H9 (cell line): ENCODE measurements at regions not wholly inside any gene's neighbourhood (a gene's known extent, or its start where the extent isn't known, plus 50 kb on each side); places are given as distances from the start of the nearest gene placed in this dataset.

Experiments used
- DNase-seq: peaks from one replicate; pipeline ENCODE4 v3.0.0-alpha.2; 2017
- H2AFZ ChIP-seq: one replicate; pipeline ENCODE4 v1.6.1; 2013; ENCODE audit warnings: mild to moderate bottlenecking, low read length, control low read depth, moderate library complexity
- H2AK5ac ChIP-seq: 2 replicates; pipeline ENCODE4 v1.6.1; 2013; ENCODE audit warnings: low read length, control low read depth, mixed read lengths; ENCODE audit not compliant: insufficient read length
- H2BK120ac ChIP-seq: one replicate; pipeline ENCODE4 v1.6.1; 2013; ENCODE audit warnings: low read depth, mild to moderate bottlenecking, low read length, control low read depth, inconsistent platforms; ENCODE audit not compliant: poor library complexity, severe bottlenecking
- H2BK12ac ChIP-seq: 2 replicates; pipeline ENCODE4 v1.6.1; 2013; ENCODE audit warnings: low read length, control low read depth, mixed read lengths, low read depth; ENCODE audit not compliant: insufficient read length
- H2BK15ac ChIP-seq: 2 replicates; pipeline ENCODE4 v1.6.1; 2013; ENCODE audit warnings: low read depth, low read length, control low read depth
- H2BK20ac ChIP-seq: one replicate; pipeline ENCODE4 v1.6.1; 2013; ENCODE audit warnings: low read depth, mild to moderate bottlenecking, low read length, control low read depth, inconsistent platforms; ENCODE audit not compliant: poor library complexity, severe bottlenecking
- H2BK5ac ChIP-seq: 2 replicates; pipeline ENCODE4 v1.6.1; 2013; ENCODE audit warnings: low read length, control low read depth, mixed read lengths; ENCODE audit not compliant: insufficient read length
- H3K14ac ChIP-seq: 2 replicates; pipeline ENCODE4 v1.6.1; 2013; ENCODE audit warnings: low read length, control low read depth; ENCODE audit not compliant: insufficient read depth
- H3K18ac ChIP-seq: 2 replicates; pipeline ENCODE4 v1.6.1; 2013; ENCODE audit warnings: low read depth, mild to moderate bottlenecking, mixed read lengths, low read length, control low read depth; ENCODE audit not compliant: insufficient read length
- H3K23ac ChIP-seq: 2 replicates; pipeline ENCODE4 v1.6.1; 2013; ENCODE audit warnings: low read length, control low read depth, mixed read lengths, low read depth; ENCODE audit not compliant: insufficient read length
- H3K23me2 ChIP-seq: 2 replicates; pipeline ENCODE4 v1.6.1; 2013; ENCODE audit warnings: low read depth, mild to moderate bottlenecking, mixed read lengths, low read length, control low read depth; ENCODE audit not compliant: insufficient read length, poor library complexity, severe bottlenecking
- H3K27ac ChIP-seq: 2 replicates; pipeline ENCODE4 v1.5.1; 2013; ENCODE audit warnings: low read length, control low read depth, mixed read lengths, low read depth; ENCODE audit not compliant: insufficient read length
- H3K27me3 ChIP-seq: 2 replicates; pipeline ENCODE4 v1.6.1; 2013; ENCODE audit warnings: low read length, control low read depth, inconsistent platforms; ENCODE audit not compliant: insufficient read depth
- H3K4ac ChIP-seq: 2 replicates; pipeline ENCODE4 v1.6.1; 2013; ENCODE audit warnings: low read depth, mild to moderate bottlenecking, control low read depth, inconsistent platforms, low read length, moderate library complexity
- H3K4me1 ChIP-seq: 2 replicates; pipeline ENCODE4 v1.6.1; 2013; ENCODE audit warnings: low read length, control low read depth, inconsistent platforms; ENCODE audit not compliant: insufficient read depth
- H3K4me2 ChIP-seq: 2 replicates; pipeline ENCODE4 v1.6.1; 2013; ENCODE audit warnings: low read length, control low read depth, mixed read lengths; ENCODE audit not compliant: insufficient read length, insufficient read depth
- H3K56ac ChIP-seq: 2 replicates; pipeline ENCODE4 v1.6.1; 2013; ENCODE audit warnings: low read depth, mild to moderate bottlenecking, mixed read lengths, low read length, control low read depth; ENCODE audit not compliant: insufficient read length
- H3K79me1 ChIP-seq: 2 replicates; pipeline ENCODE4 v1.6.1; 2013; ENCODE audit warnings: low read depth, mild to moderate bottlenecking, moderate library complexity, low read length, control low read depth, inconsistent platforms; ENCODE audit not compliant: insufficient read depth, poor library complexity, severe bottlenecking
- H3K79me2 ChIP-seq: 2 replicates; pipeline ENCODE4 v1.6.1; 2013; ENCODE audit warnings: low read length, control low read depth, inconsistent platforms; ENCODE audit not compliant: insufficient read depth
- H3K9ac ChIP-seq: 2 replicates; pipeline ENCODE4 v1.6.1; 2013; ENCODE audit warnings: low read length, control low read depth, mixed read lengths; ENCODE audit not compliant: insufficient read length; ENCODE audit errors: extremely low read depth
- H3K9me3 ChIP-seq: one replicate; pipeline ENCODE4 v1.6.1; 2013; ENCODE audit warnings: low read depth, low read length, inconsistent platforms; ENCODE audit not compliant: control insufficient read depth
- H3T11ph ChIP-seq: one replicate; pipeline ENCODE4 v1.6.1; 2013; ENCODE audit warnings: mild to moderate bottlenecking, low read length, control low read depth, inconsistent platforms
- H4K20me1 ChIP-seq: one replicate; pipeline ENCODE4 v1.6.1; 2013; ENCODE audit not compliant: control insufficient read depth, insufficient read length, insufficient read depth
- H4K5ac ChIP-seq: 2 replicates; pipeline ENCODE4 v1.6.1; 2013; ENCODE audit warnings: low read depth, mild to moderate bottlenecking, mixed read lengths, low read length, control low read depth; ENCODE audit not compliant: insufficient read length
- H4K8ac ChIP-seq: replicated peaks from 2 replicates; pipeline ENCODE4 v1.6.1; 2013; ENCODE audit warnings: low read length, control low read depth, mixed read lengths, low read depth; ENCODE audit not compliant: insufficient read length
- H4K91ac ChIP-seq: 2 replicates; pipeline ENCODE4 v1.6.1; 2013; ENCODE audit warnings: low read depth, mild to moderate bottlenecking, moderate library complexity, mixed read lengths, low read length, control low read depth; ENCODE audit not compliant: insufficient read length
- H3K27ac Mint-ChIP-seq, 3 experiments: 2 replicates in 2 of 3; 3 replicates in 1 of 3; pipeline ENCODE4 v1.8.0; 2020 to 2021; ENCODE audit warnings: mixed read lengths in 3 of 3, mild to moderate bottlenecking in 1 of 3, moderate library complexity in 1 of 3
- H3K27me3 Mint-ChIP-seq: 2 replicates; pipeline ENCODE4 v1.8.0; 2021; ENCODE audit warnings: low read depth, mild to moderate bottlenecking, moderate library complexity, mixed read lengths
- H3K36me3 Mint-ChIP-seq, 3 experiments: 2 replicates in 2 of 3; 3 replicates in 1 of 3; pipeline ENCODE4 v1.8.0; 2020 to 2021; ENCODE audit warnings: low read depth in 3 of 3, mixed read lengths in 3 of 3; ENCODE audit not compliant: insufficient read depth in 1 of 3
- H3K4me1 Mint-ChIP-seq, 2 experiments: 2 replicates each; pipeline ENCODE4 v1.8.0; 2020; ENCODE audit warnings: mixed read lengths in 2 of 2
- H3K4me3 Mint-ChIP-seq, 2 experiments: 2 replicates in 1 of 2; 3 replicates in 1 of 2; pipeline ENCODE4 v1.8.0; 2020 to 2021; ENCODE audit warnings: mild to moderate bottlenecking in 2 of 2, mixed read lengths in 2 of 2, moderate library complexity in 1 of 2
- H3K9me3 Mint-ChIP-seq, 2 experiments: 2 replicates in 1 of 2; 3 replicates in 1 of 2; pipeline ENCODE4 v1.8.0; 2020; ENCODE audit warnings: mild to moderate bottlenecking in 2 of 2, mixed read lengths in 2 of 2, moderate library complexity in 1 of 2
- CTCF ChIP-seq: fragments of 200-600 bp; sonication (generic); conservative IDR thresholded peaks from 3 replicates; pipeline ENCODE4 v1.8.0; 2021; ENCODE audit warnings: antibody characterized with exemption, mild to moderate bottlenecking
- WGBS: extraction: QIAGEN DNeasy Blood & Tissue Kit; methylation state at CpG from one replicate; pipeline ENCODE4 v1.1.7; 2013; ENCODE audit warnings: missing lambda C conversion rate, low lambda C conversion rate, mixed read lengths; ENCODE audit not compliant: insufficient read length; ENCODE audit errors: extremely low coverage; 5-methylcytosine and 5-hydroxymethylcytosine counted together

DNA sequence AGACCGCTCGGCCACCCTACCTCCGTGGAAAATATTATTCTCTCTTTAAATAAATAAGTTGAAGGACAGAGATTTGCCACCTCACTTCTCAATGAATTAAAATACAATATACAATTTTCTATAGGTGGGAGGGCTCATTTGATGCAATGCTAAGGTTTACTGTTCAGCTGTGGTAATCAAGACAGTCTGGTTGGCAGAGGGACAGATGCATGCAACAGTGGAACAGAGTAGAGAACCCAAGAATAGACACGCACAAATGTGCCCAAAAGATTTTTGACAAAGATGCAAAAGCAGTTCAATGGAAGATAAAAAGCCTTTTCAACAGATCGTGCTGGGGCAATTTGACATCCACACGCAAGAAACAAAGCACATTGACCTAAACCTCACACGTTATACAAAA lies 145.2 kb downstream of the CEBPB start:
- Histone ChIP-seq H3K56ac (no peak overlapping the region), H2AFZ (no peak overlapping the region), H3K4me2 (no peak overlapping the region), H3T11ph (no peak overlapping the region), H4K91ac (no peak overlapping the region), H2AK5ac (no peak overlapping the region), H3K14ac (no peak overlapping the region), H3K79me1 (no peaks in the 10 kb centered on the region), H3K4me1 (no peaks in the 10 kb centered on the region), H2BK5ac (no peak overlapping the region), H3K9me3 (no peaks in the 10 kb centered on the region), H3K23ac (no peak overlapping the region), H3K4ac (no peak overlapping the region), H3K79me2 (no peaks in the 10 kb centered on the region), H4K5ac (no peak overlapping the region), H3K18ac (no peak overlapping the region), H3K9ac (no peak overlapping the region), H2BK120ac (no peak overlapping the region), H3K23me2 (no peaks in the 10 kb centered on the region), H3K27me3 (no peaks in the 10 kb centered on the region), H4K20me1 (no peaks in the 10 kb centered on the region), H4K8ac (no peak overlapping the region), H2BK12ac (no peak overlapping the region), H2BK20ac (no peak overlapping the region), H2BK15ac (no peak overlapping the region), H3K27ac (no peak overlapping the region)
- peaks cover 2% of the 10 kb centered on the region; the same call in 1 of the 2 replicates for H3K27me3 Mint-ChIP-seq
- DNase-seq: no peak
- H3K27ac Mint-ChIP-seq: no peak overlapping the region
- no peak overlapping the region for H3K4me3 Mint-ChIP-seq
- TF ChIP-seq CTCF: no peak
- WGBS: no CpG with 5 or more reads among the region's 7 CpGs
- no peaks in the 10 kb centered on the region for H3K9me3 Mint-ChIP-seq
- no peaks in the 10 kb centered on the region for H3K36me3 Mint-ChIP-seq
- peaks cover 6 to 19% of the 10 kb centered on the region in 2 experiments for H3K4me1 Mint-ChIP-seq
